EL (cell line): ENCODE measurements at regions not wholly inside any gene's neighbourhood (a gene's known extent, or its start where the extent isn't known, plus 50 kb on each side); places are given as distances from the start of the nearest gene placed in this dataset.

ENCODE experiments used
- DNase-seq: peaks from one replicate; pipeline ENCODE4 v3.0.0-alpha.2; 2016

GRCh38 chr2:160974803-160975202 lies 185.4 kb upstream of the TANK start:
- DNase-seq, result no peak

GRCh38 chr2:160976797-160977196 lies 183.4 kb upstream of the TANK start:
- no peak for DNase-seq

DNA sequence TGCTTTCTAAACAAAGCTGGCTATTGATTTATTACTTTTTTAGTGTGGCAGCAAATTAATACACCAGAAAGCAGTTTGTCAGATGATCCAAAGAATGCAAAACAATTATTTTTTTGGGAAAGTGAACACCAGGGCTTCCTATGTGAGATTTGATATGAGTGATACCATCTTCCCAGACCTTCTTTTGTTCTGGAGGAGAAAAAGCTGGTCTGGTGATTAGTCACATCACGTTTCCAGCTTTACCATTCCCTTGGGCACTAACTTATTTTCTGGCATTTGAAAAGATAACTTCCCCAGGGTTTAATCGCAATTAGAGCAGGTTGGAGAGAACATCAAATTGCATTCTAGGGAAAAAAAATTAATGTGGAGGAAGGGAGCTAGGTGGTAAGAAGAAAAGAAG lies 182.9 kb upstream of the TANK start:
- no peak for DNase-seq

DNA sequence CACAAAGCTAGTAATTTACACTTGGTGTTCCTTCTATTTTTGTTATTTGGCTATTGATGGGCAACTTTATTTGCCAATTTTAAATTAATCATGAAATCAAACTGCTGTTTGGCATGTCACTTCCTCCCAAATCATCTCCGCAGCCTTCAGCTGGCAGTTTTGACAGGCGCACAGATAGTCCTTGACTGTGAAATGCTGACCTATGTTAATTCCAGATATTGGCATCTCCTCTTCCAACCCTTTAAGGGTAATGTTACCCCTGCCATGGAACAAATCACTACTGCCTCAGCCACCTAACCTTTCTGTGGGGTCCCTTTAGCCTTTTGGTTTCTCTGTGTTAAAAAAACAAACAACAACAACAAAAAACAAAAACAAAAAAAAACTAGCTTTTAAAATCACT lies 182.4 kb upstream of the TANK start:
- no peak for DNase-seq

- no peak for DNase-seq
Measured at GRCh38 chr2:160984426-160985077, 175.7 kb upstream of the TANK start.

DNA sequence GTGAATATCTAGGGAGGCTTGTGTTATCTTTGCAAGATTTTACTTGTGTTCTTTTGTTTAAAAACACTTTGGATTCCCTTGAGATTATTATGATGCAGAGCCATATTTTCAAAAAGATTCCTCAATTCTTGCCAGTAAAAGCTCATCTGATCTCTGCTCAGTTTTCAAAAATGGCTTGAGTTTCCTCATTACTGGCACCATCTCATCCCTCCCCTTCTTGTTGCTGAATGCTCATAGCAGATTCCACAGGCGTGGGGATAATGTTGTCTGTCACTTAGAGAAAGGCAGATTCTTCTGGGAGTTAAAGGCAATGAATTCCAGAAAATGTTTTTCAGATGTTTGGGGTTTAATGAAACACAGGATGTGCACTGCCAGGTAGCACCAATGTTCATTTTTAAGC lies 170.4 kb upstream of the TANK start:
- no peak for DNase-seq

DNA sequence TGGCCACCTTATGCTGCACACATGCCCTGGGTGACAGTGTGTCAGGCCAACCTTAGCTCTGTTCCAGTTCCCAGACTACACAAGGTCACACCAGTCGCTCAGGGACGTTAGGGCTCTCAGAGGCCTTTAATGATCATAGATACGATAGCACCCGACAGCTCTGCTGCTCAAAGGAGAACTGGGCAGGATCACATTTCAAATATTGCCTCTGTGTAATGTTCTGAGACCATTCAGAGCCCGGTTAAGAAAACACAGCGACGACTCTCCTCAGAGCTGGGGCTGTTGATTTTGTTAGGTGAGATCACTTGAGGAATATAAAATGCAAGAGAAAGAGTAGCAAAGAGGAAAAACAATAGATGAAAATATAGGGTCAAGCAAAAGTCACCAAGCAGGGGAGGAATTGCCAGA lies 166.6 kb upstream of the TANK start:
- no peak for DNase-seq

GRCh38 chr2:160994141-160995002 lies 165.9 kb upstream of the TANK start:
- peak; percentile 85 for DNase-seq

- DNase-seq, result no peak
Measured at GRCh38 chr2:160996584-160996983, 163.6 kb upstream of the TANK start.

- DNase-seq, result peak; percentile 17
Measured at GRCh38 chr2:161004379-161004778, 155.8 kb upstream of the TANK start.

DNA sequence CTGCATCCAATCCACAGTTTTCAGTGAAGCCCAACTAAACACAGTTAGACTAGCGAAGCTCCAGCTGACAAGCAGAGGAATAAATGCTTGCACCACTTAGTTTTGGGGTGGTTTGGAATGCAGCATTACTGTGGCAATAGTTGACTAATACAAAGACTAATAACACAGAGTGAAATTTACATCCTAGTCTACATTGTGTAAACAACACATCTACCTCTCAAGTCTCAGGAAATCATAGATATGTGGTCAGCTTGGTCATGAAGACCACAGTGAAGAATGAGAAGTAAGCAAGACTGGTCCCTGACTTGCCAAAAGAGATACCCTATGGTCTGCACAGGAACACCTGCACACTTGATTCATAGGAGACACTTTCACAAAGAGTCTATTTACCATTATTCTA lies 155.1 kb upstream of the TANK start:
- no peak for DNase-seq

GRCh38 chr2:161008311-161008710 lies 151.9 kb upstream of the TANK start:
- no peak for DNase-seq

DNA sequence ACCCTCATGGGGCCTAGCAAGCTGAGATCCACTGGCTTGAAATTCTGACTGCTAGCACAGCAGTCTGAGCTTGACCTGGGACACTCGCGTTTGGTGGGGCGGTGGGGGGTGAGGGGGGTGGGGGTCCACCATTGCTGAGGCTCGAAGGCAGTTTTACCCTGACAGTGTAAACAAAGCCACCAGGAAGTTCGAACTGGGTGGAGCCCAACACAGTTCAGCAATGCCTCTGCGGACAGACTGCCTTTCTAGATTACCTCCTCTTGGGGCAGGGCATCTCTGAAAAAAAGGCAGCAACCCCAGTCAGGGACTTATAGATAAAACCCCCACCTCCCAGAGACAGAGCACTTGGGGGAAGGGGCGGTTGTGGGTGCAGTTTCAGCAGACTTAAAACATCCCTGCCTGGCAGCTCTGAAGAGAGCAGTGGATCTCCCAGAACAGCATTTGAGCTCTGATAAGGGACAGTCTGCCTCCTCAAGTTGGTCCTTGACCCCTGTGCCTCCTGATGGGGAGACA lies 149.7 kb upstream of the TANK start:
- no peak for DNase-seq

DNA sequence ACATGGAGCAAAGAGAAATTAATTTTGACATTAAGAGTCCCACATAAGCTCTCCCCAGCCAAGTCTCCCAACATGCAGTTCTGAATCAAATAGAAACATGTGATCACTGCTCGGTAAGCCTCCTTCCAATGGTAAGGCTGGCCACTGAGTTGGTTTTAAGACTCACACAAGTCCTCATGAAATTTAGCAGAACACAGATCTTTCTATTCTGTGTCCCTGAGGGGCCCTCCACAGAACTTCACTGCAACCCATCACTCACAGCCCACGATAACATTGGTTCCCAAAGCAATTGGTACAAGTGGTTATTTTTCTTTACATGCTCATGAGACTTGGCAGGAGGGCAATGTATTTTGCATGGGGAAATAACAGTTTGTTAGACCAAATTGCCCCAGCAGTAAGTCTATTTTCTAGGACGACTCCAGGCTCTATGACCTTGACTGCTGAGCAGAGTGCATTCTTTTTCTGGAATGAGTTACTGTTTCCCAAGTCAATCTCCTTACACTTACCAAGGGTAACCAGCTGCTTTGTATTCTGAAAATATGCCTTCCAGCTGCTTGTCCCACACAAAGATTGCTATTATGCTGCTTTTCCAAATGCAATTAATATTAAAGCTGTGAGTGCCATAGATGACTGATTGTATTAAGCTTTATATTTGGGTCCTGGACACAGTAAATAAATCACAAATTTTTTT lies 142.3 kb upstream of the TANK start:
- DNase-seq, result no peak

DNA sequence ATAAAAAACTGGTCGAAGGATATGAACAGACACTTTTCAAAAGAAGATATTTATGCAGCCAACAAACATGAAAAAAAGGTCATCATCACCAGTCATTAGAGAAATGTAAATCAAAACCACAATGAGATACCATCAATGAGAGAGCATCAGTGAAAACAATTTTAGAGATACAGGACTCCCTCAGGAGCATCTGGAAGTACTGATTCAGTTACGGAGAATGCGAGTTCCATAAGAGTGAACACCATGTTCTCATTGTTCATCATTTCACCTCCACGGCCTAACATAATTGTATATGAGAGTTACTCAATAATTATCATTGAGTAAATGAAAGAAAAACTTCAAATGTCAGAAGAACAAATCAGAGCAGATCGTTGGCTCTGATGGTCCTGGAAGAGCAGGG lies 140.9 kb upstream of the TANK start:
- peak; percentile 30 for DNase-seq

DNA sequence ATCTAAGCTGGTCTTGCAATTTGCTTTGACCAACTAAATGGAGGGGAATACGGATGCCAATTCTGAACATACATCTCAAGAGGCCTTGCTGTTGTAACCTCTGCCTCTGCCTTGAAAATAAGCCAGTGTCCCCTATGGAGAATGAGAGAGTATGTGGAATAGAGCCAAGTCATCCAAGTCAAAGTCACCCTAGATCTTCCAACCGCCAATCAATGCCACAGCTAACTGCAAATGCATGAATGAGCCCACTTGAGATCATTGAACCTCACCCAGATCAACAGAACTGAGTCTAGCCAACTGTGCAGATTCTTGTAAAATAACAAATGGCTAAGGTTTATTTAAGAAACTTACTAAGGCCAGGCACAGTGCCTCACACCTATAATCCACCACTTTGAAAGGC lies 139.8 kb upstream of the TANK start:
- DNase-seq, result no peak

DNA sequence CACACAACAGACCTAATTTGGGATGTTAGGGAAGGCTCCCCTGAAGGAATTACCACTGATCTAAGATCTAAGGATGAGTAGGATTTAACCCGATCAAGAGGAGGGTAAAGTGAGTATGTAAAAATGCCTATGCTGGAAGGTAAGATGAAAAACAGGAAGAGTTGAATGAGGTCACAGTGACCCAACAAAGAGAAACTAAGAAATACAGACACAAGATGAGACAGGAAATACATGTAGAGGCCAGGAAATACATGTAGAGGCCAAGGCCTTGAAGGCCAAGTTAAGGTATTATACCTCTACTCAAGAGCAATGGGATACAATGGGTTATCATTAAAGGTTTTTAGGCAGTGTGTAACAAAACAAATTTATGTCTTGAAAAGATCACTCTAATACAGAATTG lies 131.6 kb upstream of the TANK start:
- DNase-seq, result no peak

- DNase-seq, result no peak
Measured at GRCh38 chr2:161029321-161029720, 130.9 kb upstream of the TANK start.

DNA sequence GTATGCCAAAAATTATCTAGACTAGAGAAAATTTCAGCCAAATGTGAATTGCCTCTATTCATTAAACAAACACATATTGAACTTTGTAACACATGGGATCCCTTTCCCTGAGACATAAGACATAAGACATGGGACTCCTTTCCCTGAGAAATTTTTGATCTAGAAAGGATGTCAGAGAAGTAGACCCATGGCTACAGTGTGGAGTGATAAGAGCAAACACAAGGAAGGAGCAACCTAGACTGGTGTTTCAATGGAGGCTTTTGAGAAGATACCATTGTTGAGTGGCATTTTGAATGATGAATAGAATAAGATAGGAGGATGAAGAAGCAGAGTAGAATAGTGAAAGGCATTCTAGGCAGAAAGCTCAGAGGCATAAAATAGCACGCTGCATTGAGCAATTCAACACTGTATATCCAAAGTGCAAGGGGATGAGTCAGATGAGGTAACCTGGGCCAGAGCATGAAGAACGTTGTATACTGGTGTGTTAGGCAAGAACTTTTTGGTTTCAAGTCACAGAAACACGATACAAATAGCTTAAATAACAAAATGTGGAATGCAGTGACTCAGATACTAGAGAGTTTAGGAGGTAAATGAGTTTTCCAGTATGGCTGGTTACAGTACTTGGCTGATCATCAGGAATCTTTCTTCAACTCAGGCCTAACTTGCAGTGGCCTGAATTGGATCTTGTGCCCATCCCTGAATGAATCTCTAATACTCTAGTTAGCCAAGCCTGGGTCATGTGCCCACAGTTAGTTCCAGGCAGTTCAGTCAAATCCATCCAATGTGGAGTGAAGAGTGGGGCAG lies 129.8 kb upstream of the TANK start:
- DNase-seq, result peak; percentile 96

GRCh38 chr2:161031511-161031910 lies 128.7 kb upstream of the TANK start:
- no peak for DNase-seq

DNA sequence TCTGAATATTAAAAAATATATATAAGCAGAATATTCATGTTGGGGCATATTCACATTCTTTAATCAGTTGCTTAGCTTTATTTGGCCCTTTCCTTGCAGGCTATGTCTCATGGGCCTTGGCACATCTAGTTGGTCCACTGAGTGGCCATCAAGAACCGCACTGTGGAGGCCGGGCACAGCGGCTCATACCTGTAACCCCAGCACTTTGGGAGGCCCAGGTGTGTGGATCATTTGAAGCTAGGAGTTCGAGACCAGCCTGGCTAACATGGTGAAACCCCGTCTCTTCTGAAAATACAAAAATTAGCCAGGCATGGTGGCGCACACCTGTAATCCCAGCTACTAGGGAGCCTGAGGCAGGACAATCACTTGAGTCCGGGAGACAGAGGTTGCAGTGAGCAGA lies 127.6 kb upstream of the TANK start:
- no peak for DNase-seq

DNA sequence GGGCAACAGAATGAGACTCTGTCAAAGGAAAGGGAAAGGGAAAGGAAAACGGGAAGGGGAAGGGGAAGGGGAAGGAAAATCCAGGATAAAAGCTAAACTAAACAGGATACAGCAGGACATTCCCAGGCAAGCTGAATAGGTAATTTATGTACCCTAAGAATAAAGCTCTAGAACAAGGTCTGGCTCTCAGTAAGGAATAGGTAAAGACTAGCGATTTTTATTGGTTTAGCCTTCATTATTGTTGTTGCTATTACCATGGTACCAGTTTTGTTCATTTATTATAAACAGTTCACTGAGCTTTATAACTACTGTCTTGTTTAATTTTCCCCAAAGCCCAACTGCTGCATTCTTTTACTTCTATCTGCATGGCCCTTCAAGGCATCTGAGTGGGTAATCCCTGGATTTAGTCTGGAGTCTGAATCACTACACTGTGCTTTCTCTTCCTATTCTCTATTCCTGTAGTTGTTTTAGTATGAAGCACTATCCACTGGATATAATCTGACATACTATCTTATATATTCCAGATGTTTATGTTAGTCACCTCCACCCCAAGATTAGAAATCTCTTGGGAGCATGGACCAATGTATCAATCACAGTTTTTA lies 127.1 kb upstream of the TANK start:
- no peak for DNase-seq

DNA sequence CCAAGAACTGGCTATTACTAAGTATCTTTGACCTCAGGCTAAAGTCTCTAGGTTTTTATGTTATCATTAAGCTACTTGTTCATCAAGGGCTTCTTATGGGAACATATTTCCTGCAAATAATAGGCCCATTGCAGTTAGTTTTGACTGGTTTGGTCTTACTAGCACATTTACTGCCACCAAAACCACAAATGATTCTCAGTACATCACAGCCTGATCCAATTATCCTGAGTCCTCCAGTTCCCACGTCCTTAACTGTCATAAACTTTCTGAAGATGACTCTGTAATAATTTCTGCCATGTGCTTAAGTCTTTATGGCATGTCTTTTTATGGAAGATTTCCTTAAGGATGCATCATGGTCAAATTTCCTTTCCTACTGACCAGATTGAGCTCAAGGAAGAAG lies 123.3 kb upstream of the TANK start:
- no peak for DNase-seq
